22Rv1 (cell line): ENCODE measurements at regions not wholly inside any gene's neighbourhood (a gene's known extent, or its start where the extent isn't known, plus 50 kb on each side); places are given as distances from the start of the nearest gene placed in this dataset.

Experiments used
- CTCF ChIP-seq: fragments of 450-650 bp; IDR thresholded peaks from 2 replicates; pipeline ENCODE4 v1.5.1; 2017; ENCODE audit warnings: mild to moderate bottlenecking
- ZFX ChIP-seq: fragments of 450-650 bp; IDR thresholded peaks from 2 replicates; pipeline ENCODE4 v1.6.1; 2017; ENCODE audit warnings: antibody characterized with exemption, borderline replicate concordance

GRCh38 chr2:42995752-42996422, 203.5 kb upstream of the HAAO start:
- no peak for TF ChIP-seq CTCF
- TF ChIP-seq ZFX, result no peak
